Smooth muscle cell (in vitro differentiated cells): ENCODE measurements at regions not wholly inside any gene's neighbourhood (a gene's known extent, or its start where the extent isn't known, plus 50 kb on each side); places are given as distances from the start of the nearest gene placed in this dataset.

Source experiments
- DNase-seq: peaks from one replicate; lab custom pipeline; 2025; ENCODE audit not compliant: unreplicated experiment; lab: John Stamatoyannopoulos, UW
- H2AFZ ChIP-seq: fragments of 200-600 bp; sonication (generic); 2 replicates; pipeline ENCODE4 v1.6.0; 2016; ENCODE audit warnings: antibody characterized with exemption, low read depth, mild to moderate bottlenecking
- H3F3A ChIP-seq: fragments of 200-600 bp; sonication (generic); 2 replicates; pipeline ENCODE4 v1.6.0; 2017; ENCODE audit warnings: antibody characterized with exemption, low read depth
- H3K27ac ChIP-seq: fragments of 200-600 bp; sonication (generic); 2 replicates; pipeline ENCODE4 v1.5.1; 2016; ENCODE audit warnings: low read depth, mild to moderate bottlenecking
- H3K27me3 ChIP-seq: fragments of 200-600 bp; sonication (generic); 2 replicates; pipeline ENCODE4 v1.6.1; 2016; ENCODE audit warnings: low read depth, mild to moderate bottlenecking
- H3K36me3 ChIP-seq: fragments of 200-600 bp; sonication (generic); 2 replicates; pipeline ENCODE4 v1.5.1; 2016; ENCODE audit warnings: low read depth
- H3K4me1 ChIP-seq: fragments of 200-600 bp; sonication (generic); 2 replicates; pipeline ENCODE4 v1.5.1; 2016; ENCODE audit warnings: low read depth
- H3K4me2 ChIP-seq: fragments of 200-600 bp; sonication (generic); 2 replicates; pipeline ENCODE4 v1.6.0; 2016; ENCODE audit warnings: mild to moderate bottlenecking
- H3K4me3 ChIP-seq: fragments of 200-600 bp; sonication (generic); 2 replicates; pipeline ENCODE4 v1.5.1; 2016; ENCODE audit warnings: mild to moderate bottlenecking
- H3K79me2 ChIP-seq: fragments of 200-600 bp; sonication (generic); 2 replicates; pipeline ENCODE4 v1.6.0; 2016; ENCODE audit warnings: low read depth, mild to moderate bottlenecking
- H3K9ac ChIP-seq: fragments of 200-600 bp; sonication (generic); 2 replicates; pipeline ENCODE4 v1.6.0; 2016; ENCODE audit warnings: low read depth
- H3K9me3 ChIP-seq: fragments of 200-600 bp; sonication (generic); replicated peaks from 2 replicates; pipeline ENCODE4 v1.5.1; 2016; ENCODE audit warnings: low read depth
- H4K20me1 ChIP-seq: fragments of 200-600 bp; sonication (generic); 2 replicates; pipeline ENCODE4 v1.6.0; 2016; ENCODE audit warnings: low read depth
- CTCF ChIP-seq: fragments of 200-600 bp; sonication (generic); IDR thresholded peaks from 2 replicates; pipeline ENCODE4 v1.5.1; 2017; ENCODE audit warnings: borderline replicate concordance, mild to moderate bottlenecking, antibody characterized with exemption; ENCODE audit not compliant: insufficient read depth, poor library complexity, severe bottlenecking
- WGBS: methylation state at CpG from one replicate; pipeline ENCODE4 v1.1.7; 2016; ENCODE audit warnings: low lambda C conversion rate; 5-methylcytosine and 5-hydroxymethylcytosine counted together

GRCh38 chr13:103812971-103813370, 746.8 kb upstream of the SLC10A2 start:
- no peak for DNase-seq
- 87% methylated on average over 5 of the region's 5 CpGs for WGBS
- TF ChIP-seq CTCF: no peak

GRCh38 chr13:103812558-103812957, 746.3 kb upstream of the SLC10A2 start:
- DNase-seq: no peak
- Histone ChIP-seq H4K20me1 (no peaks in the 10 kb centered on the region), H3F3A (no peaks in the 10 kb centered on the region), H2AFZ (no peak overlapping the region), H3K4me1 (no peaks in the 10 kb centered on the region), H3K27ac (no peak overlapping the region), H3K9me3 (no peaks in the 10 kb centered on the region), H3K4me3 (no peak overlapping the region), H3K27me3 (no peaks in the 10 kb centered on the region), H3K9ac (no peak overlapping the region), H3K36me3 (no peaks in the 10 kb centered on the region), H3K79me2 (no peaks in the 10 kb centered on the region), H3K4me2 (no peak overlapping the region)
- 82% methylated on average over 4 of the region's 4 CpGs for WGBS
- TF ChIP-seq CTCF: no peak

More at GRCh38 chr13:103812971-103813370, 746.8 kb upstream of the SLC10A2 start:
- no peak overlapping the region for H3K4me3 ChIP-seq
- no peak overlapping the region for H3K4me2 ChIP-seq
- no peak overlapping the region for H3K27ac ChIP-seq
- no peaks in the 10 kb centered on the region for H3K79me2 ChIP-seq
- no peaks in the 10 kb centered on the region for H3K4me1 ChIP-seq
- no peak overlapping the region for H2AFZ ChIP-seq
- no peaks in the 10 kb centered on the region for H3K27me3 ChIP-seq
- H3K9me3 ChIP-seq: no peaks in the 10 kb centered on the region
- no peaks in the 10 kb centered on the region for H3K36me3 ChIP-seq
- H4K20me1 ChIP-seq: no peaks in the 10 kb centered on the region
- H3F3A ChIP-seq: no peaks in the 10 kb centered on the region
- no peak overlapping the region for H3K9ac ChIP-seq

- Histone ChIP-seq H3K4me1 (no peaks in the 10 kb centered on the region), H3K4me3 (no peak overlapping the region), H3K79me2 (no peaks in the 10 kb centered on the region), H3K27ac (no peak overlapping the region), H3K27me3 (no peaks in the 10 kb centered on the region), H3F3A (no peaks in the 10 kb centered on the region), H3K36me3 (no peaks in the 10 kb centered on the region), H3K9me3 (no peaks in the 10 kb centered on the region), H4K20me1 (no peaks in the 10 kb centered on the region), H2AFZ (no peak overlapping the region), H3K9ac (no peak overlapping the region), H3K4me2 (no peak overlapping the region)
- DNase-seq: no peak
- TF ChIP-seq CTCF: no peak
- 75% methylated on average over 3 of the region's 3 CpGs for WGBS
Measured at GRCh38 chr13:103810026-103810425, 743.8 kb upstream of the SLC10A2 start.

- no peaks in the 10 kb centered on the region for H3F3A ChIP-seq
Measured at GRCh38 chr13:103805771-103806170, 739.6 kb upstream of the SLC10A2 start.

More at GRCh38 chr13:103805771-103806170, 739.6 kb upstream of the SLC10A2 start:
- Histone ChIP-seq H3K79me2 (no peaks in the 10 kb centered on the region), H3K4me1 (no peaks in the 10 kb centered on the region), H3K9me3 (no peaks in the 10 kb centered on the region), H3K4me2 (no peak overlapping the region), H3K9ac (no peak overlapping the region), H3K27me3 (no peaks in the 10 kb centered on the region), H2AFZ (no peak overlapping the region), H4K20me1 (no peaks in the 10 kb centered on the region), H3K36me3 (no peaks in the 10 kb centered on the region), H3K4me3 (no peak overlapping the region), H3K27ac (no peak overlapping the region)
- WGBS: 51% methylated on average over 4 of the region's 4 CpGs
- TF ChIP-seq CTCF: no peak
- no peak for DNase-seq
